ENCODE measurements at regions not wholly inside any gene's neighbourhood (a gene's known extent, or its start where the extent isn't known, plus 50 kb on each side); places are given as distances from the start of the nearest gene placed in this dataset.

DNA sequence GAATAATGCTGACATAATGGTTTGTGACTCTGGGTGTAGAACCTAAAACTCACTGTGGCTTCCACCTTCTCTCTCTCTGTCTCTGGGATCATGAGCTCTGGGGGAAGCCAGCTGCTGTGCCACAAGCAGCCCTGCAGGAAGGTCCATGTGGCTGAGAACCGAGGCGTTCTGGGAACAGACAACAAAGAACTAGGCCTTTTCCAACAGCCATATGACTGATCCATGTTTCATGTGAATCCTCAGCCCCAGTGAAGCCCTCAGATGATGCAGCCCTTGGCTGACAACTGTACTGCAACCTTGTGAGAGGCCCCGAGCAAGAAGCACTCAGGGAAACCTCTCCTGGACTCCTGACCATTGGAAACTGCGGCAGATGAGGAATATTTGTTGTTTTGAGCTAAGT lies 56.6 kb downstream of the HLA-G start:
- H3K36me3 ChIP-seq (ENCODE audit: control insufficient read depth, insufficient read depth, low read length): no peaks in the 10 kb centered on the region
- no peaks in the 10 kb centered on the region; the same call in 1 of the 2 replicates for H3K4me1 ChIP-seq
- H3K27me3 ChIP-seq (replicated peaks; ENCODE audit: control insufficient read depth, insufficient read depth, low read length): no peaks in the 10 kb centered on the region
- H3K4me3 ChIP-seq (ENCODE audit: low read depth, low read length): no peak overlapping the region
- no peaks in the 10 kb centered on the region for H3K9me3 ChIP-seq
- DNase-seq: no peak
- Mint-ChIP-seq H3K27ac (ENCODE audit: unreplicated experiment) (no peak overlapping the region), H3K27me3 (ENCODE audit: insufficient read depth, unreplicated experiment) (no peaks in the 10 kb centered on the region), H3K9me3 (ENCODE audit: unreplicated experiment) (no peaks in the 10 kb centered on the region), H3K4me3 (ENCODE audit: unreplicated experiment) (no peak overlapping the region), H3K4me1 (ENCODE audit: low read depth, unreplicated experiment) (peaks cover 7% of the 10 kb centered on the region), H3K36me3 (ENCODE audit: insufficient read depth, unreplicated experiment) (no peaks in the 10 kb centered on the region)
- ChIA-PET POLR2A (no interaction called here), CTCF (no interaction called here)
- TF ChIP-seq, protein P1, sequence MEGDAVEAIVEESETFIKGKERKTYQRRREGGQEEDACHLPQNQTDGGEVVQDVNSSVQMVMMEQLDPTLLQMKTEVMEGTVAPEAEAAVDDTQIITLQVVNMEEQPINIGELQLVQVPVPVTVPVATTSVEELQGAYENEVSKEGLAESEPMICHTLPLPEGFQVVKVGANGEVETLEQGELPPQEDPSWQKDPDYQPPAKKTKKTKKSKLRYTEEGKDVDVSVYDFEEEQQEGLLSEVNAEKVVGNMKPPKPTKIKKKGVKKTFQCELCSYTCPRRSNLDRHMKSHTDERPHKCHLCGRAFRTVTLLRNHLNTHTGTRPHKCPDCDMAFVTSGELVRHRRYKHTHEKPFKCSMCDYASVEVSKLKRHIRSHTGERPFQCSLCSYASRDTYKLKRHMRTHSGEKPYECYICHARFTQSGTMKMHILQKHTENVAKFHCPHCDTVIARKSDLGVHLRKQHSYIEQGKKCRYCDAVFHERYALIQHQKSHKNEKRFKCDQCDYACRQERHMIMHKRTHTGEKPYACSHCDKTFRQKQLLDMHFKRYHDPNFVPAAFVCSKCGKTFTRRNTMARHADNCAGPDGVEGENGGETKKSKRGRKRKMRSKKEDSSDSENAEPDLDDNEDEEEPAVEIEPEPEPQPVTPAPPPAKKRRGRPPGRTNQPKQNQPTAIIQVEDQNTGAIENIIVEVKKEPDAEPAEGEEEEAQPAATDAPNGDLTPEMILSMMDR (IDR thresholded peaks at IDR 0.05; ENCODE audit: insufficient read depth in 1 of 2, low read depth in 1 of 2, low read length in 1 of 2, severe bottlenecking in 1 of 2, unreplicated experiment in 1 of 2): no peak
- no TSS peak for BruUV-seq (replicated peaks)
- intact Hi-C loops (cut with micrococcal nuclease; ENCODE audit: unreplicated experiment): no loop called here

DNA sequence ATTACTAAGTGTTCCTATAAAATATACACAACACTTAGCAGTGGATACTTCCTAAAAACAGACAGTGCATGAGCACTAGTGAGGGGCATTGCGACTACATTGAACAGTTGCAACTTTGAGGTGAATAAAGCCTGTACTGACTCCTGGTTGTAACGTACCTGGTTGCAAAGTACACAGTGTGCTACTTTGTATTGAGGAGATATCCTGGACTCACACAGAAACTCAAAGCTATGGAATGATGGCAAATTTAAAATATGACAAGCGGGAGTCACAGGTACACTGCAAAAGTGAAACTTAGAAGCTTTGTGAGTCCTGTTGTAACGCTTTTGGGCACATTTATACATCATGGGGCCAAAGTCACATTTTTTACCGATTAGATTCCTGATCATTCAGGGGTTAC lies 55.6 kb upstream of the HLA-A start:
- H3K9me3 ChIP-seq: no peaks in the 10 kb centered on the region
- Mint-ChIP-seq H3K4me1 (ENCODE audit: low read depth, unreplicated experiment) (peaks cover 7% of the 10 kb centered on the region), H3K9me3 (ENCODE audit: unreplicated experiment) (no peaks in the 10 kb centered on the region), H3K27me3 (ENCODE audit: insufficient read depth, unreplicated experiment) (no peaks in the 10 kb centered on the region), H3K4me3 (ENCODE audit: unreplicated experiment) (peak overlapping the region; percentile 72), H3K27ac (ENCODE audit: unreplicated experiment) (no peak overlapping the region), H3K36me3 (ENCODE audit: insufficient read depth, unreplicated experiment) (no peaks in the 10 kb centered on the region)
- TF ChIP-seq, protein P1 (IDR thresholded peaks at IDR 0.05; ENCODE audit: insufficient read depth in 1 of 2, low read depth in 1 of 2, low read length in 1 of 2, severe bottlenecking in 1 of 2, unreplicated experiment in 1 of 2): no peak
- no peaks in the 10 kb centered on the region for H3K36me3 ChIP-seq (ENCODE audit: control insufficient read depth, insufficient read depth, low read length)
- BruUV-seq (replicated peaks): TSS peak; percentile 60
- POLR2A ChIA-PET: interaction anchor here (0.7 kb wide), 1 partner anchor 250 kb away, joined by 8 read pairs; no protein-coding TSS in a partner anchor
- CTCF ChIA-PET: interaction anchor here (1.1 kb wide), 1 partner anchor 78 kb away, joined by 4 read pairs; no protein-coding TSS in a partner anchor
- peak overlapping the region; percentile 66 for H3K4me3 ChIP-seq (ENCODE audit: low read depth, low read length)
- no peaks in the 10 kb centered on the region; the same call in 1 of the 2 replicates for H3K4me1 ChIP-seq
- H3K27me3 ChIP-seq (replicated peaks; ENCODE audit: control insufficient read depth, insufficient read depth, low read length): no peaks in the 10 kb centered on the region
- no peak for DNase-seq
- intact Hi-C loops (cut with micrococcal nuclease; ENCODE audit: unreplicated experiment): loop anchor here (5.0 kb wide), 1 partner anchor 91 kb away; no protein-coding TSS in a partner anchor

DNA sequence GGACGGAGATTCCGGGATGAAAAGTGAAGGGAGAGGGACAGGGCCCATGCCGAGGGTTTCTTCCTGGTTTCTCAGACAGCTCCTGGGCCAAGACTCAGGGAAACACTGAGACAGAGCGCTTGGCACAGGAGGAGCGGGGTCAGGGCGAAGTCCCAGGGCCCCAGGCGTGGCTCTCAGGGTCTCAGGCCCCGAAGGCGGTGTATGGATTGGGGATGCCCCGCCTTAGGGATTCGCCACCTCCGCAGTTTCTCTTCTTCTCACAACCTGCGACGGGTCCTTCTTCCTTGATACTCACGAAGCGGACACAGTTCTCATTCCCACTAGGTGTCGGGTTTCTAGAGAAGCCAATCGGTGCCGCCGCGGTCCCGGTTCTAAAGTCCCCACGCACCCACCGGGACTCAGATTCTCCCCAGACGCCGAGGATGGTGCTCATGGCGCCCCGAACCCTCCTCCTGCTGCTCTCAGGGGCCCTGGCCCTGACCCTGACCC lies 55.0 kb upstream of the HLA-A start:
- TF ChIP-seq, protein P1 (IDR thresholded peaks at IDR 0.05; ENCODE audit: insufficient read depth in 1 of 2, low read depth in 1 of 2, low read length in 1 of 2, severe bottlenecking in 1 of 2, unreplicated experiment in 1 of 2): no peak
- H3K9me3 ChIP-seq: no peaks in the 10 kb centered on the region
- no peaks in the 10 kb centered on the region for H3K27me3 ChIP-seq (replicated peaks; ENCODE audit: control insufficient read depth, insufficient read depth, low read length)
- intact Hi-C loops (cut with micrococcal nuclease; ENCODE audit: unreplicated experiment): loop anchor here (5.0 kb wide), 1 partner anchor 90 kb away; no protein-coding TSS in a partner anchor
- no peaks in the 10 kb centered on the region for H3K36me3 Mint-ChIP-seq (ENCODE audit: insufficient read depth, unreplicated experiment)
- ChIA-PET POLR2A (interaction anchor here (0.7 kb wide), 1 partner anchor 249 kb away, joined by 8 read pairs; no protein-coding TSS in a partner anchor), CTCF (interaction anchor here (1.1 kb wide), 1 partner anchor 78 kb away, joined by 4 read pairs; no protein-coding TSS in a partner anchor)
- H3K36me3 ChIP-seq (ENCODE audit: control insufficient read depth, insufficient read depth, low read length): no peaks in the 10 kb centered on the region
- H3K27me3 Mint-ChIP-seq (ENCODE audit: insufficient read depth, unreplicated experiment): no peaks in the 10 kb centered on the region
- H3K4me3 ChIP-seq (ENCODE audit: low read depth, low read length): peak overlapping the region; percentile 66
- peak overlapping the region; percentile 72 for H3K4me3 Mint-ChIP-seq (ENCODE audit: unreplicated experiment)
- H3K9me3 Mint-ChIP-seq (ENCODE audit: unreplicated experiment): no peaks in the 10 kb centered on the region
- H3K4me1 Mint-ChIP-seq (ENCODE audit: low read depth, unreplicated experiment): peaks cover 7% of the 10 kb centered on the region
- DNase-seq: peak; percentile 32 to 48
- no TSS peak for BruUV-seq (replicated peaks)
- peak overlapping the region; percentile 84 for H3K27ac Mint-ChIP-seq (ENCODE audit: unreplicated experiment)
- no peaks in the 10 kb centered on the region; the same call in 1 of the 2 replicates for H3K4me1 ChIP-seq
